Caco-2 (cell line): ENCODE measurements at regions not wholly inside any gene's neighbourhood (a gene's known extent, or its start where the extent isn't known, plus 50 kb on each side); places are given as distances from the start of the nearest gene placed in this dataset.

Experiments
- BruUV-seq: library from RNA; stranded (reverse); fragments of 400-500 nt; replicated peaks from 2 replicates; lab custom pipeline; 2021; lab: Mats Ljungman, UMichigan
- CTCF ChIA-PET: fragments of 300-600 bp; sonication (Branson Sonifier 250); formaldehyde crosslinking; loops from one replicate; lab custom pipeline; 2022; ENCODE audit warnings: antibody characterized with exemption; lab: Charles Lee
- POLR2A ChIA-PET: fragments of 300-600 bp; sonication (Branson Sonifier 250); formaldehyde crosslinking; loops from one replicate; lab custom pipeline; 2022; ENCODE audit warnings: antibody characterized with exemption; lab: Charles Lee
- DNase-seq, 2 experiments: peaks; one replicate each; pipeline versions ENCODE4 v3.0.0 to v3.0.0-alpha.2; 2020 to 2022
- H3K27me3 ChIP-seq: replicated peaks from 2 replicates; pipeline ENCODE4 v1.6.0; 2011; ENCODE audit warnings: low read length; ENCODE audit not compliant: control insufficient read depth, insufficient read depth
- H3K36me3 ChIP-seq: 2 replicates; pipeline ENCODE4 v1.5.1; 2011; ENCODE audit warnings: low read length; ENCODE audit not compliant: control insufficient read depth, insufficient read depth
- H3K4me1 ChIP-seq: fragments of 250-450 bp; sonication (Bioruptor Pico); 2 replicates; pipeline ENCODE4 v1.5.1; 2020; ENCODE audit warnings: mild to moderate bottlenecking
- H3K4me3 ChIP-seq: 2 replicates; pipeline ENCODE4 v1.5.1; 2011; ENCODE audit warnings: low read depth, mild to moderate bottlenecking, control low read depth, low read length
- H3K9me3 ChIP-seq: fragments of 250-450 bp; sonication (Bioruptor Pico); 2 replicates; pipeline ENCODE4 v1.5.1; 2020; ENCODE audit warnings: mild to moderate bottlenecking, moderate library complexity
- H3K27ac Mint-ChIP-seq: one replicate; pipeline ENCODE4 v1.8.0; 2022; ENCODE audit warnings: mixed read lengths; ENCODE audit not compliant: unreplicated experiment
- H3K27me3 Mint-ChIP-seq: one replicate; pipeline ENCODE4 v1.8.0; 2022; ENCODE audit warnings: mixed read lengths; ENCODE audit not compliant: insufficient read depth, unreplicated experiment
- H3K36me3 Mint-ChIP-seq: one replicate; pipeline ENCODE4 v1.8.0; 2022; ENCODE audit warnings: mild to moderate bottlenecking, mixed read lengths; ENCODE audit not compliant: insufficient read depth, unreplicated experiment
- H3K4me1 Mint-ChIP-seq: one replicate; pipeline ENCODE4 v1.8.0; 2022; ENCODE audit warnings: low read depth, mixed read lengths; ENCODE audit not compliant: unreplicated experiment
- H3K4me3 Mint-ChIP-seq: one replicate; pipeline ENCODE4 v1.8.0; 2022; ENCODE audit warnings: mild to moderate bottlenecking, moderate library complexity, mixed read lengths; ENCODE audit not compliant: unreplicated experiment
- H3K9me3 Mint-ChIP-seq: one replicate; pipeline ENCODE4 v1.8.0; 2022; ENCODE audit warnings: mixed read lengths; ENCODE audit not compliant: unreplicated experiment
- CTCF ChIP-seq, 2 experiments: fragments of 200-600 bp in 1 of 2; IDR thresholded peaks; 1 replicate in 1 of 2; 2 replicates in 1 of 2; pipeline versions ENCODE4 v1.5.1 to v1.8.0; 2011 to 2022; ENCODE audit warnings: antibody characterized with exemption in 1 of 2, control low read depth in 1 of 2, inconsistent platforms in 1 of 2, low read depth in 1 of 2, low read length in 1 of 2, mild to moderate bottlenecking in 1 of 2, moderate library complexity in 1 of 2; ENCODE audit not compliant: insufficient read depth in 1 of 2, severe bottlenecking in 1 of 2, unreplicated experiment in 1 of 2
- intact Hi-C: fragments of 100-400 bp; cut with micrococcal nuclease; formaldehyde crosslinking; loops from one replicate; pipeline ENCODE4 v1.10.0; 2022; ENCODE audit not compliant: unreplicated experiment

- no peaks in the 10 kb centered on the region for H3K36me3 Mint-ChIP-seq
- intact Hi-C loops: no loop called here
These were observed 201.8 kb upstream of the FN1 start for GRCh38 chr2:215637651-215638050.

GRCh38 chr2:215636816-215637215 lies 200.9 kb upstream of the FN1 start:
- DNase-seq: no peak
- POLR2A ChIA-PET: no interaction called here
- Mint-ChIP-seq H3K4me1 (peaks cover 6% of the 10 kb centered on the region), H3K27ac (no peak overlapping the region), H3K27me3 (no peaks in the 10 kb centered on the region), H3K4me3 (no peak overlapping the region), H3K36me3 (no peaks in the 10 kb centered on the region), H3K9me3 (peaks cover 89% of the 10 kb centered on the region)
- no peaks in the 10 kb centered on the region for H3K27me3 ChIP-seq
- peaks cover 22% of the 10 kb centered on the region for H3K9me3 ChIP-seq
- no TSS peak for BruUV-seq
- no peak overlapping the region for H3K4me3 ChIP-seq
- TF ChIP-seq CTCF (IDR thresholded peaks at IDR 0.05; ENCODE audit: insufficient read depth in 1 of 2, low read depth in 1 of 2, low read length in 1 of 2, severe bottlenecking in 1 of 2, unreplicated experiment in 1 of 2): no peak
- H3K36me3 ChIP-seq: no peaks in the 10 kb centered on the region
- CTCF ChIA-PET: no interaction called here
- H3K4me1 ChIP-seq: no peaks in the 10 kb centered on the region
- intact Hi-C loops: no loop called here

More at GRCh38 chr2:215637651-215638050, 201.8 kb upstream of the FN1 start:
- no peaks in the 10 kb centered on the region for H3K27me3 ChIP-seq
- ChIA-PET CTCF (no interaction called here), POLR2A (no interaction called here)
- Mint-ChIP-seq H3K27me3 (no peaks in the 10 kb centered on the region), H3K4me1 (peaks cover 6% of the 10 kb centered on the region), H3K4me3 (no peak overlapping the region), H3K9me3 (peaks cover 80% of the 10 kb centered on the region), H3K27ac (no peak overlapping the region)
- DNase-seq: no peak
- no peak overlapping the region for H3K4me3 ChIP-seq
- H3K9me3 ChIP-seq: peaks cover 18% of the 10 kb centered on the region
- no peaks in the 10 kb centered on the region for H3K36me3 ChIP-seq
- no TSS peak for BruUV-seq
- no peaks in the 10 kb centered on the region for H3K4me1 ChIP-seq
- no peak for TF ChIP-seq CTCF (IDR thresholded peaks at IDR 0.05; ENCODE audit: insufficient read depth in 1 of 2, low read depth in 1 of 2, low read length in 1 of 2, severe bottlenecking in 1 of 2, unreplicated experiment in 1 of 2)

- no peaks in the 10 kb centered on the region for H3K27me3 Mint-ChIP-seq
- peak; percentile 32 to 36 for DNase-seq
- peaks cover 90% of the 10 kb centered on the region for H3K9me3 Mint-ChIP-seq
- ChIA-PET POLR2A (interaction anchor here (0.7 kb wide), 1 partner anchor 38 kb away, joined by 3 read pairs; no protein-coding TSS in a partner anchor), CTCF (interaction anchor here (0.5 to 0.8 kb wide), 3 partner anchors 27 to 130 kb away, joined by 3 to 5 read pairs (median 3); no protein-coding TSS in a partner anchor)
- peaks cover 6% of the 10 kb centered on the region for H3K4me1 Mint-ChIP-seq
- intact Hi-C loops: no loop called here
- Histone ChIP-seq H3K27me3 (no peaks in the 10 kb centered on the region), H3K4me3 (no peak overlapping the region), H3K9me3 (peaks cover 27% of the 10 kb centered on the region), H3K36me3 (no peaks in the 10 kb centered on the region), H3K4me1 (no peaks in the 10 kb centered on the region)
- no peak overlapping the region for H3K4me3 Mint-ChIP-seq
- peak in 1 of 2 experiments; percentile 26 for TF ChIP-seq CTCF (IDR thresholded peaks at IDR 0.05; ENCODE audit: insufficient read depth in 1 of 2, low read depth in 1 of 2, low read length in 1 of 2, severe bottlenecking in 1 of 2, unreplicated experiment in 1 of 2)
- H3K36me3 Mint-ChIP-seq: no peaks in the 10 kb centered on the region
- BruUV-seq: no TSS peak
- H3K27ac Mint-ChIP-seq: no peak overlapping the region
These were observed 199.9 kb upstream of the FN1 start for GRCh38 chr2:215635788-215636139.
